ENCODE measurements at regions not wholly inside any gene's neighbourhood (a gene's known extent, or its start where the extent isn't known, plus 50 kb on each side); places are given as distances from the start of the nearest gene placed in this dataset.

DNA sequence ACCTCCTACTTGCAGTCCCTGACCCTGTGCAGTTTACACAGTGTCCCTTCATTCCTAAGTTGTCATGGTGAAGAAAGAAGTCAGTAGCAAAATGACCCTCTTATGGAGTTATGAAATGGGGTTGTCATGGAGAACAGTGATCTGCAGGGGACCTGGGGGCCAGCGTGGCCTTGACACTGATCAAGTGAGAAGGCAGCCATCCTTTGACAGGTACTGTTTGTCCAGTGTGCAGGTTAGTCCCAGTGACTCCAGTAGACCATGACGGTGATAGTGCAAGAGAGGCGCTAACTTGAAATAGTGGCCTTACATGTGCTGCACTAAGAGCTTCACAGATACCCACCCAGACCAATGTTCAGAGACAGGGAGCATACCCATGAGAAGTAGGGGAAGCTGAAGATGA is 87.9 kb downstream of the IL12A start:
- DNase-seq (ENCODE audit: low read depth), result no peak
- H3K4me3 ChIP-seq (ENCODE audit: low read depth, low read length), result no peak overlapping the region
- TF ChIP-seq, protein P1, sequence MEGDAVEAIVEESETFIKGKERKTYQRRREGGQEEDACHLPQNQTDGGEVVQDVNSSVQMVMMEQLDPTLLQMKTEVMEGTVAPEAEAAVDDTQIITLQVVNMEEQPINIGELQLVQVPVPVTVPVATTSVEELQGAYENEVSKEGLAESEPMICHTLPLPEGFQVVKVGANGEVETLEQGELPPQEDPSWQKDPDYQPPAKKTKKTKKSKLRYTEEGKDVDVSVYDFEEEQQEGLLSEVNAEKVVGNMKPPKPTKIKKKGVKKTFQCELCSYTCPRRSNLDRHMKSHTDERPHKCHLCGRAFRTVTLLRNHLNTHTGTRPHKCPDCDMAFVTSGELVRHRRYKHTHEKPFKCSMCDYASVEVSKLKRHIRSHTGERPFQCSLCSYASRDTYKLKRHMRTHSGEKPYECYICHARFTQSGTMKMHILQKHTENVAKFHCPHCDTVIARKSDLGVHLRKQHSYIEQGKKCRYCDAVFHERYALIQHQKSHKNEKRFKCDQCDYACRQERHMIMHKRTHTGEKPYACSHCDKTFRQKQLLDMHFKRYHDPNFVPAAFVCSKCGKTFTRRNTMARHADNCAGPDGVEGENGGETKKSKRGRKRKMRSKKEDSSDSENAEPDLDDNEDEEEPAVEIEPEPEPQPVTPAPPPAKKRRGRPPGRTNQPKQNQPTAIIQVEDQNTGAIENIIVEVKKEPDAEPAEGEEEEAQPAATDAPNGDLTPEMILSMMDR (IDR thresholded peaks at IDR 0.05; ENCODE audit: insufficient read depth, low read length), result no peak

DNA sequence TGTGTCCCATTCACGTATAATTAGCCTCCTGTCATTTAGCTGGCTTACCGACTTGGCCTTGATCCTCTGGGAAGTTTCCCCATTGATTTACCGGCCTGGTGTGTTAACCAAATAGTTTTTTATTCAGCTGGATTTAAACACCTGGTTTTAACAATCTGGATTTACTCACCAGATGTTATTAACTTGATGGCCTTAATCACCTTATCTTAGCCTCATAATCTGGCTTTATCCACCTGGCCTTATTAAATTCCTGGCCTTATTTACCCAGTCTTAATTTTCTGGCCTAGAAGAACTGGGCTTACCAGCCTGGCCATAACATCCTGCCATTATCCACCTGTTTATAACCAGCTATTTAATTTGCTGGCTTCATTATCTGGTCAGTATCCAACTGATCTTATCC is 89.9 kb downstream of the IL12A start:
- TF ChIP-seq, protein P1 (IDR thresholded peaks at IDR 0.05; ENCODE audit: insufficient read depth, low read length), result no peak
- no peak for DNase-seq (ENCODE audit: low read depth)
- no peak overlapping the region for H3K4me3 ChIP-seq (ENCODE audit: low read depth, low read length)

DNA sequence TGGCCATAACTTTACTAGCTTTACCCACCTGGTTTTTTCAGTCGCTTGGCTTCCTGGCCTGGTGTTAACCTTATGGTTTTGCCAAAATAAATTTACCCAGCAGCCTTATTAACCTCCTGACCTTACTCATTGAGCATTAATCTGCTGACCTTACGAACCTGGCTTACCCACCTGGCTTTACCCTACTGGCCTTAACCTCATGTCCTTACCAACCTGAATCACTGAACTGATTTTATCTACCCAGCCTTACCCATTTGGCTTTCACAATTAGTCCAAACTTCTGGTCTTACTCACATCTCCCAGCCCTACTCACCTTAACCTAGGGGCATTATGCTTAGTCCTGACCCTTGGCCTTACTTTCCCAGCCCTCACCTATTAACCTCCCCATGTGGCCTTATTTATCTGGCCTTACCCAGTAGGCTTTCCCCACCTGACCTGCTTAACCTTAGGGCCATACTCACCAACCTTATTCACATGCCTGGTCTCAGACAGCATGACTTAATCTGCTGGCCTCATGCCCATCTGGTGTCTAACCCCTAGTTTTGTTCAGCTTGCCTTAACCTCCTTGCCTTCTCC is 93.4 kb downstream of the IL12A start:
- H3K4me3 ChIP-seq (ENCODE audit: low read depth, low read length), result no peak overlapping the region
- TF ChIP-seq, protein P1 (IDR thresholded peaks at IDR 0.05; ENCODE audit: insufficient read depth, low read length), result no peak
- no peak for DNase-seq (ENCODE audit: low read depth)

DNA sequence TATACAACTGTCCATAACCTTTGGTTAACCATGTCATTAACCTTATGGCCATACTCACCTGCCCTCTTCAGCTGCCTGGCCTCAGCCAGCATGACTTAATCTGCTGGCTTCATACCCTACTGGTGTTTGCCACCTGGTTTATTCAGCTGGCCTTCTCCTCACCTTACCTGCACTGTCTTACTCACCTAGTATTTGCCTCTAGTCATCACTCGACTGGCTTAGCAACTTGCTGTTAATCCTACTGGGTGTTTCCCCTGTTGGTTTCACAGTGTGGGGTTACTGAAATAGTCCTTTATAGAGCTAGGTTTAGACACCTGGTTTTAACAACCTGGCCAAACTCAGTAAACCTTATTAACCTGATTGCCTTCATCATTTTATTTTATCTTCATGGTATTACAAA is 96.4 kb downstream of the IL12A start:
- DNase-seq (ENCODE audit: low read depth), result no peak
- no peak overlapping the region for H3K4me3 ChIP-seq (ENCODE audit: low read depth, low read length)
- TF ChIP-seq, protein P1 (IDR thresholded peaks at IDR 0.05; ENCODE audit: insufficient read depth, low read length), result no peak

DNA sequence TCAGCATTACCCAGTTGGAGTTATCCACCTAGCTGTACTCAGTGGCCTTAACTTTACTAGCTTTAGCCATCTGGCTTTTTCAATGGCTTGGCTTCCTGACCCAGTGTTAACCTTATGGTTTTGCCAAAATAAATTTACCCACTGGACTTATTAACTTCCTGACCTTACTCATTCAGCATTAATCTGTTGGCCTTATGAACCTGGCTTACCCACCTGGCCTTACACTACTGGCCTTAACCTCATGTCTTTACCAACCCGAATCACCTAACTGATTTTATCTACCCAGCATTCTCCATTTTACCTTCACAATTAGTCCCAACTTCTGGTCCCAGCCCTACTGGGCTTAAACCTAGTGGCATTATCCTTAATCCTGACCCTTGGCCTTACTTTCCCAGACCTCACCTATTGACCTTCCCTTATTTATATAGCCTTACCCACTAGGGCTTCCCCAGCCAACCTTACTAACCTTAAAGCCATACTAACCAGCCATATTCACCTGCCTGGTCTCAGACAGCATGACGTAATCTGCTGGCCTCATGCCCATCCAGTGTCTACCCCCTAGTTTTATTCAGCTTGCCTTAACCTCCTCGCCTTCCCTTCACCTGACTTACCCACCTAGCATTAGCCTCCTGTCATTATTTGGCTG is 100.0 kb downstream of the IL12A start:
- TF ChIP-seq, protein P1 (IDR thresholded peaks at IDR 0.05; ENCODE audit: insufficient read depth, low read length), result no peak
- no peak overlapping the region for H3K4me3 ChIP-seq (ENCODE audit: low read depth, low read length)
- DNase-seq (ENCODE audit: low read depth), result no peak

DNA sequence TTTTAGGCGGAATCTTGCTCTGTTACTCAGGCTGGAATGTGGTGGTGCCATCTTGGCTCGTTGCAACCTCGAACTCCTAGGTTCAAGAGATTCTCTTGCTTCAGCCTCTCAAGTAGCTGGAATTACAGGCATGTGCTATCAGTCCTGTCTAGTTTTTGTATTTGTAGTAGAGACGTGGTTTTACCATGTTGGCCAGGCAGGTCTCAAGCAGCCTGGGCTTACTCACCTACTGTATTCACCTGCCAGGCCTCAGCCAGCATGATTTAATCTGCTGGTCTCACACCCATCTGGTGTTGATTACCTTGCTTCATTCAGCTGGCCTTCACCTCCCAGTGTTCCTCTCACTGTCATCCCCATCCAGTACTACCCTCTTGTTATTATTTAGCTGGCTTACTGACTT is 102.0 kb downstream of the IL12A start:
- no peak overlapping the region for H3K4me3 ChIP-seq (ENCODE audit: low read depth, low read length)
- TF ChIP-seq, protein P1 (IDR thresholded peaks at IDR 0.05; ENCODE audit: insufficient read depth, low read length), result no peak
- DNase-seq (ENCODE audit: low read depth), result no peak

DNA sequence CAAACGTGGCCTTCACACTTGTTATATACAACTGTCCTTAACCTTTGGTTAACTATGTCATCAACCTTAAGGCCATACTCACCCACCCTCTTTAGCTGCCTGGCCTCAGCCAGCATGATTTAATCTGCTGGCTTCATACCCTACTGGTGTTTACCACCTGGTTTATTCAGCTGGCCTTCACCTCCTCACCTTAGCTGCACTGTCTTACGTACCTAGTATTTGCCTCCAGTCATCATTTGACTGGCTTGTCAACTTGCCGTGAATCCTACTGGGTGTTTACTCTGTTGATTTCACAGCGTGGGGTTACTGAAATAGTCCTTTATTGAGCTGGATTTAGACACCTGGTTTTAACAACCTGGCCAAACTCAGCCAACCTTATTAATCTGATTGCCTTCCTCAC is 102.8 kb downstream of the IL12A start:
- no peak overlapping the region for H3K4me3 ChIP-seq (ENCODE audit: low read depth, low read length)
- TF ChIP-seq, protein P1 (IDR thresholded peaks at IDR 0.05; ENCODE audit: insufficient read depth, low read length), result no peak
- no peak for DNase-seq (ENCODE audit: low read depth)
